ENCODE measurements at regions not wholly inside any gene's neighbourhood (a gene's known extent, or its start where the extent isn't known, plus 50 kb on each side); places are given as distances from the start of the nearest gene placed in this dataset.
A peak's percentile ranks its signal among the peaks of the same experiment; 100 is the strongest.
"Not testable (repeated sequence)": the region's sequence is repeated elsewhere in the genome, so short reads cannot be mapped to it uniquely, and the experiment has no call there.

DNA sequence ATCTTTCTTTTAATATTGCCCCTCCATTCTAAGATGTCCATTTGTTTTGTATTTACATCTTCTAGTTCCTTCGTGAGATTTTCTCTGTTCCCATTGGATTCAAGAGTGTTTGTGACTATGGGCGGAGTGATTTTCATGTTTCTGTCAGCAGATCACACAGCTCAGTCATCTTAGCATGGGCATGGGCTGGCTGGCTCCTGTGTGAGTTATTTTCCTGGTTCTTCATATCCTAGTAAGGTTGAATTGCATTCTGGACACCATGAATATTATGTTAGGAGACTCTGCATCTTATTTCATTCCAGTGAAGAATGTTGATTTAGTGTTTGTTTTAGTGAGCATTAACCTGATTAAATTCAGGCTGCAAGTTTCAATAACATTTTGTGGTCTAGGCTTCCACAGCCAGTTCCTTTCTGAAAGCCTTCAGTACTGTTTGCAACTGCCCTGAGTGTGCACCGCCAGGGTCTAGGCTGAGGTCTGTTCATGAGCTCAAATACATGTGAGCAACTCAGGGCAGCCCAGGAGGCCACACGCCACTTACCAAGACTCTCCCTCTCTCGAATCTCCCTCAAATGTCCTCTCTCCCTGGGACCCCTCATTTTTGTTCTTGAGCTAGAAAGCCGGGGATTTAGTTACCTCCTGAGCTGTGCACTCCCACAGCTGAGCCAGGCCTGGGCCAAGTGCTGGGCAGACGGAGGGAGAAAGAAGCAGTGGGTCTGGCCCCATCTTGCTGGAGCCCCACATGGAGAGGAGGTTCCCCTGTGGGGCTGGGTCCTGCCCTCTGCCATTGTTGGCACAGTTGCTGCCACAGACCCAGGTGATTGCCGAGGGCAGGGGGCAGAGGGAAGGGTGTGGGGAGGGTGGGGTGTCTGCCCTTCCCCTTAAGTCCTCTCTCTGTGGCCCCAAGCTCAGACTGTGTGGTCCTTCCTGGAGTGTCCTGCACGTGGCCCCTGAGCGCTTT is 145.9 kb downstream of the RTP5 start:
- Histone ChIP-seq H3K27ac (no peak overlapping the region), H3K4me3 (no peak overlapping the region)
- peak; percentile 63 for DNase-seq (ENCODE audit: low spot score)
- TF ChIP-seq, protein P1, sequence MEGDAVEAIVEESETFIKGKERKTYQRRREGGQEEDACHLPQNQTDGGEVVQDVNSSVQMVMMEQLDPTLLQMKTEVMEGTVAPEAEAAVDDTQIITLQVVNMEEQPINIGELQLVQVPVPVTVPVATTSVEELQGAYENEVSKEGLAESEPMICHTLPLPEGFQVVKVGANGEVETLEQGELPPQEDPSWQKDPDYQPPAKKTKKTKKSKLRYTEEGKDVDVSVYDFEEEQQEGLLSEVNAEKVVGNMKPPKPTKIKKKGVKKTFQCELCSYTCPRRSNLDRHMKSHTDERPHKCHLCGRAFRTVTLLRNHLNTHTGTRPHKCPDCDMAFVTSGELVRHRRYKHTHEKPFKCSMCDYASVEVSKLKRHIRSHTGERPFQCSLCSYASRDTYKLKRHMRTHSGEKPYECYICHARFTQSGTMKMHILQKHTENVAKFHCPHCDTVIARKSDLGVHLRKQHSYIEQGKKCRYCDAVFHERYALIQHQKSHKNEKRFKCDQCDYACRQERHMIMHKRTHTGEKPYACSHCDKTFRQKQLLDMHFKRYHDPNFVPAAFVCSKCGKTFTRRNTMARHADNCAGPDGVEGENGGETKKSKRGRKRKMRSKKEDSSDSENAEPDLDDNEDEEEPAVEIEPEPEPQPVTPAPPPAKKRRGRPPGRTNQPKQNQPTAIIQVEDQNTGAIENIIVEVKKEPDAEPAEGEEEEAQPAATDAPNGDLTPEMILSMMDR (IDR thresholded peaks at IDR 0.05) = no peak

DNA sequence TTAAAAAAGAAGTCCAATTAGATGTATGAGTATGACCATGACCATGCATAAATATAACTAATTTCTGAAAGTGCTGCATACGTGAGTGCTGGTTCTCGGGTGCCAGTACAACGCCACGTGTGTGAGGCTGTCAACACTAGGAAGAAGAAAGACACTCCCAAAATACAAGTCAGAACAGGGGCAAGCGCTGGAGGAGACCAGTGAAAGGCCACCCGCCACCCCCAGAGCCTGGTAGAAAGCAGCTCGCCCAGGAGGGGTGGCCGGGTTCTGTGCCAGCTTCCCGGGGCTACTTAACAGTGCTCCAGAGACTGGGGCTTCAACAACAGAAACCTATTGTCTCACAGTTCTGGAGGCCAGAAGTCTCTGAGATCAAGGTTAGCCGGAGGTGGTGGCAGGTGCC is 147.6 kb downstream of the RTP5 start:
- TF ChIP-seq, protein P1 (IDR thresholded peaks at IDR 0.05) = no peak
- Histone ChIP-seq H3K4me3 (no peak overlapping the region), H3K27ac (no peak overlapping the region)
- DNase-seq (ENCODE audit: low spot score) = peak; percentile 52

DNA sequence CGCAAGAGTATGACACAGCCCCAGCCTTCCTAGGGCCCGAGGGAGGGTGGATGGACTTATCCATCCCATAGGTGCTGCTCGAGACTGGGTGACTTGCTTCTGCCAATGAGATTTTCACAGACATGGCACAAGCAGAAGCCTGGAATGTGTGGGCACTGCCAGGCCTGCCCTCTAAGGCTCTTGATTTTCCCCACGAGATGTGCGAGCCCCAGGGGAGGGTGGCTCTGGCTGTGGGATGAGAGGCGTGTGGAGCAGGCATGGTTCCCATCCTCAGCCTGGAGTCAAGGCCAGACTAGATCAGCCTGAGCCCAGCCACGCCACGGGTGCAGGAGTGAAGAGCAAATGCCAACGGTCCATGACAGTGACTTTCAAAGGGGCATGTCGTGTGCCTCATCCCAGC is 148.9 kb downstream of the RTP5 start:
- peak; percentile 47 for DNase-seq (ENCODE audit: low spot score)
- H3K27ac ChIP-seq, H3K4me3 ChIP-seq: not testable (repeated sequence)

DNA sequence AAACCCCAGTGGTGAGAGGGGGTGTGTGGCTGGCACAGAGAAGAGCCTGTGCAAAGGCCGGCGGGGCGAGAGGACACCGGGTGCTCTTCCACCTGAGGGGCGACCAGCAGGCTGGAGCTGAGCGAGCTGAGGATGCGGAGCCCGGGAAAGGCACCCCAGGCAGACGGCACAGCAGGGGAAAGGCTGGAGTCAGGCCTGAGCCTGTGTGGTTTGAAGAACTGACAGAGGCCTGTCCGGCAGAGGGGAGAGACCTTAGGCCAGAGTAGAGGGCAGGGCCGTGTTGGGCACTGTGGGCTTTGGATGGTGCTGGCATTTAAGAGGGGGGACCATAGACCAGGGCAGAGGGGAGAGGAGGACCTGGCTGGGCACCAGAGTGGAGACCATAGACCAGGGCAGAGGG is 149.8 kb downstream of the RTP5 start:
- H3K27ac ChIP-seq = no peak overlapping the region
- no peak overlapping the region for H3K4me3 ChIP-seq
- TF ChIP-seq, protein P1 (IDR thresholded peaks at IDR 0.05) = no peak
- DNase-seq (ENCODE audit: low spot score) = peak; percentile 31

DNA sequence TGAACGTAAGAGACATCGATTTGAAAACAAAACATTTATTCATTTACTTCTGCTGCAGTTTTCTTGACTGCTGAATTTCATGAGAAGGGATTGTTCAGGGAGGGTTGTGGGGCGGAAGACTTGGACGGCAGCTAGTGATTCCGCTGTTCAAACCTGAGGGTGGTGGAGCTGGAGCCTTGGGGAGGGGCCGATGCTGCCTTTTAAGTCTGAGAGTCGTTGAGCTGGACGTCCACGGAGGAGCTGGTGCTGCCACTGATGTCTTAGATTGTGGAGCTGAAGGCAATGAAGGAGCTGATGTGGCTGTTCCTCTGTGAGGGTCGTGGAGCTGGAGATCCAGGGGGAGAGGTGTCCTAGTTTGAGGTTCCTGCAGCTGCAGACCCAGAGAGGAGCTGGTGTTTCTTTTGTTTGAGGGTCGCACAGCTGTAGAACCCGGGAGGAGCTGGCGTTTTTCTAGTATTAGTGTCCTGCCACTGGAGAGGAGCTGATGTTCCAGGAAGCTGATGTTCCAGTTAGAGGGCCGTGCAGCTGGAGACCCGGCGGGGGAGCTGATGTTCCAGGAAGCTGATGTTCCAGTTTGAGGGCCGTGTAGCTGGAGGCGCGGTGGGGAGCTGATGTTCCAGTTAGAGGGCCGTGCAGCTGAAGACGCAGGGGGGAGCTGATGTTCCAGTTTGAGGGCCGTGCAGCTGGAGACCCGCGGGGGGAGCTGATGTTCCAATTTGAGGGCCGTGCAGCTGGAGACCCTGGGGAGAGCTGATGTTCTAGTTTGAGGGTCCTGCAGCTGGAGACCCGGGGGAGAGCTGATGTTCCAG is 150.9 kb downstream of the RTP5 start:
- Histone ChIP-seq H3K27ac (no peak overlapping the region), H3K4me3 (no peak overlapping the region)
- no peak for DNase-seq (ENCODE audit: low spot score)
- TF ChIP-seq, protein P1 (IDR thresholded peaks at IDR 0.05) = no peak

DNA sequence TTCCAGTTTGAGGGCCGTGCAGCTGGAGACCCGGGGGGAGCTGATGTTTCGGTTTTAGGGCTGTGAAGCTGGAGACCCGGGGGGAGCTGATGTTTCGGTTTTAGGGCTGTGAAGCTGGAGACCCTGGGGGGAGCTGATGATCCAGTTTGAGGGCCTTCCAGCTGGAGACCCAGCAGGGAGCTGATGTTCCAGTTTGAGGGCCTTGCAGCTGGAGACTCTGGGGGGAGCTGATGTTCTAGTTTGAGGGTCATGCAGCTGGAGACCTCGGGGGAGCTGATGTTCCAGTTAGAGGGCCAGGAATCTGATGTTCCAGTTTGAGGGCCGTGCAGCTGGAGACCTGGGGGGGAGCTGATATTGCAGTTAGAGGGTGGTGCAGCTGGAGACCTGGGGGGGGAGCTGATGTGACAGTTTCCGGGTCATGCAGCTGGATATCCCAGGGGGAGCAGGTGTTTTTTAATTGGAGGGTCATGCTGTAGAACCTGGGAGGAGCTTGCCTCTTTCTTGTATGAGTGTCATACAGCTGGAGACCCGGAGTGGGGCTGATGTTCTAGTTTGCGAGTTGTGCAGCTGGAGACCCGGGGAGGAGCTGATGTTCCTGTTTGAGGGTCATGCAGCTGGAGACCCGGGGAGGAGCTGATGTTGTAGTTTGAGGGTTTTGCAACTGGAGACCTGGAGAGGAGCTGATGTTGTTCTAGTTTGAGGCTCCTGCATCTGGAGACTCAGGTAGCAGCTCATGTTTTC is 153.2 kb downstream of the RTP5 start:
- Histone ChIP-seq H3K4me3 (no peak overlapping the region), H3K27ac (no peak overlapping the region)
- peak; percentile 49 for DNase-seq (ENCODE audit: low spot score)
- TF ChIP-seq, protein P1 (IDR thresholded peaks at IDR 0.05) = no peak
